Activated T-helper 17 cell treated with anti-CD3 and anti-CD28 coated beads, Interleukin-2, amount 50 U/mL, for 72 hours (primary cell): ENCODE measurements at regions not wholly inside any gene's neighbourhood (a gene's known extent, or its start where the extent isn't known, plus 50 kb on each side); places are given as distances from the start of the nearest gene placed in this dataset.

Experiments
- ATAC-seq: fragments of 150-1000 bp; cut with Tn5 transposase; replicated peaks from 2 replicates; pipeline ENCODE4 v1.10.0; 2021; ENCODE audit warnings: mild to moderate bottlenecking, moderate library complexity
- H3K27ac Mint-ChIP-seq: one replicate; pipeline ENCODE4 v1.8.0; 2022; ENCODE audit warnings: mixed read lengths
- H3K27me3 Mint-ChIP-seq: one replicate; pipeline ENCODE4 v1.8.0; 2022; ENCODE audit warnings: mixed read lengths
- H3K36me3 Mint-ChIP-seq: one replicate; pipeline ENCODE4 v1.8.0; 2022; ENCODE audit warnings: low read depth, mild to moderate bottlenecking, mixed read lengths
- H3K4me1 Mint-ChIP-seq: one replicate; pipeline ENCODE4 v1.8.0; 2022; ENCODE audit warnings: mixed read lengths
- H3K4me3 Mint-ChIP-seq: one replicate; pipeline ENCODE4 v1.8.0; 2022; ENCODE audit warnings: mild to moderate bottlenecking, mixed read lengths
- H3K9me3 Mint-ChIP-seq: one replicate; pipeline ENCODE4 v1.8.0; 2022; ENCODE audit warnings: mixed read lengths

DNA sequence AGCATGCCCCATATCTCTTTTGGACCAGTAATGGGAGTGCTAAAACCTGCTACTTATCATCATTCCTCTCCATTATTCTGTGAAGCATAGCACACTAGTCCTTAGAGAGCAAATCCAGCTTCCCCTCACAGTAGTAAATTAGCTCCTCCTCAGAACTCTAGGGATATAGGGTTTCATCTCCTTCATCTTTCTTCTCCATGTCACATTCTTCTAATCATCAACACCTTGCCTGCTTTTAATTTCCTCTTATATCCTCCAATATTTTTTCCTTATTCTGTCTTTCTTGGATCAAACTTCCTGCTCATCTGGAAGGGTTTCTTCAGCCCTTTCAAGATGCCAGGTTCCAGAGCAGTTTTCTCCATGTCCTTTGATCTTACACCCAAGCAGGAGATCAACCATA is 321.4 kb upstream of the ACVR2A start:
- Mint-ChIP-seq H3K4me3 (no peak overlapping the region), H3K4me1 (peaks cover 6% of the 10 kb centered on the region), H3K36me3 (no peaks in the 10 kb centered on the region), H3K9me3 (no peaks in the 10 kb centered on the region), H3K27me3 (no peaks in the 10 kb centered on the region), H3K27ac (no peak overlapping the region)
- no peak for ATAC-seq

DNA sequence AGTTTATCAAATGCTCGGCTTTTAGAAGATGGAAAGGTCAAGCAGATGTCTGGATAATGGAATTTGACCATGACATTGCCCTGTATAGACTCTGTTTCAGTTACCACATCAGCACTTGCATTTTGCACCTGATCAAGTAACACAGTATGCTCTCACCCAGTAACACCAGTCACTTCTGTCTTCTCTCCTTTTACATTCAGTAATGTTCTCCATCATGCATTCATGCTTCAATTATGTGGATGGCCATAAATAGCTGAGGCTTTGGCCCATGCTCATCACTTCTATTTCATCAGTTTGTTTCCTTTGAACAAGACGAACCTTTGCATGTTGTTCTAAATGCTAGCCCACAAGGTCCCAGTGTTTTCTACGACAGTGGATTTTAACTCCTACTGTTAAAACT is 322.9 kb upstream of the ACVR2A start:
- H3K27ac Mint-ChIP-seq: no peak overlapping the region
- no peak overlapping the region for H3K4me3 Mint-ChIP-seq
- no peak for ATAC-seq
- H3K4me1 Mint-ChIP-seq: peaks cover 6% of the 10 kb centered on the region
- H3K36me3 Mint-ChIP-seq: no peaks in the 10 kb centered on the region
- no peaks in the 10 kb centered on the region for H3K27me3 Mint-ChIP-seq
- no peaks in the 10 kb centered on the region for H3K9me3 Mint-ChIP-seq

DNA sequence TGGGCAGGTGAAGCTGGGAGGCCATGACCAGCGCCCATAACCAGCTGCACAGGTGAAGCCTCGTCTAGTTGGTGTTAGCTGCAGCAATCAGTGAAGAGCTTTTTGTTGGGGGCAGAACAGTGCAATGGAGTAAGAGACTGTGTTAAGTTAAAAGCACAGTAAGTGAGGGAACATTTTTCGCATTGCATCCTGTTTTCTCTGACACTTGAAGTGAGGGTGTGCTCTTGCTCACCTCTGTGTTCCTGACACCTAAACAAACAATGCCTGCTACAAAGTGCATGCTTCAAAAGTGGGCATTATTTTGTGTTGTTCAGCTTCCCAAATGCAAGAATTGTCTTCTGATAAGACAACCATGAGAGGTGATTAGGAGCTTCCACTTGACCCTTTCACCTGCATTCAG is 324.0 kb upstream of the ACVR2A start:
- H3K4me3 Mint-ChIP-seq: no peak overlapping the region
- no peaks in the 10 kb centered on the region for H3K36me3 Mint-ChIP-seq
- no peaks in the 10 kb centered on the region for H3K4me1 Mint-ChIP-seq
- no peaks in the 10 kb centered on the region for H3K9me3 Mint-ChIP-seq
- H3K27me3 Mint-ChIP-seq: no peaks in the 10 kb centered on the region
- no peak overlapping the region for H3K27ac Mint-ChIP-seq
- ATAC-seq: no peak

DNA sequence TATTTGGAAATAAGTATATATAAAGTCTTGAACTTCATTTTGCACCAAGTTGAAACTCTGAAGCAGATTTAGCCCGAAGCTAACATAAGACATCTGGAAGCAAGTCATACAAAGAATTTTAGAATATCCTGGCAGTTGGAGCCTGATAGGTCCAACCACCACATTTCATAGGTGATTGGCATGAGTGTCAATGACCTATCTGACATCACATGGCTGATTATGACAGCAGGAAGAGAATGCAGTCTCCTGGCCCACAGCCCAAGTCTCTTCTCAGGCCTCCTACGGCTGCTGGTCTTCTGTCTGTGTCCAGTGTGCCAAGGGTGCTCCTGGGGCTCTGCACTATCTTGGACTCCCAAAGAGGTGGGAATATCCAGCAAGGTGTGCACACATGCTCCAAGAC is 325.7 kb upstream of the ACVR2A start:
- Mint-ChIP-seq H3K36me3 (no peaks in the 10 kb centered on the region), H3K9me3 (no peaks in the 10 kb centered on the region), H3K27me3 (no peaks in the 10 kb centered on the region), H3K4me1 (no peaks in the 10 kb centered on the region), H3K4me3 (no peak overlapping the region), H3K27ac (no peak overlapping the region)
- no peak for ATAC-seq

DNA sequence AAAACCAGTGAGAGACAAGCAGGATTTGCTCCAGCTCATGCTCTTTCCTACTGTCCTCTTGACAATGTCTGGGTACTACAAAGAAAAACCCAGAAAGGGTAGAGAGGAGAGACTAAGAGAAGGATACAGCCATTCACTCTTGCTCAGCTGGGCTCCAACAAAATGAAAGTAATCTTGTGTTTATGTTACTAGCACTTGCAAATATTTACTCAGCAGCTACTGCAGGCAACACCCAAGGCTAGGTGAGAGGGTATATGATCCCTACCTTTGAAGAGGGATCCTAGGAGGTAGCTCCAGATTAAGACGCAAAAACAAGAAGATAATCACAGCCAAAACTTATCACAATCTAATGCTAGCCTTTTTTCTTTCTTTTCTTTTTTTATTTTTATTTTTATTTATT is 329.6 kb upstream of the ACVR2A start:
- Mint-ChIP-seq H3K27ac (no peak overlapping the region), H3K9me3 (no peaks in the 10 kb centered on the region), H3K4me3 (no peak overlapping the region), H3K4me1 (no peaks in the 10 kb centered on the region), H3K27me3 (no peaks in the 10 kb centered on the region), H3K36me3 (no peaks in the 10 kb centered on the region)
- ATAC-seq: no peak

DNA sequence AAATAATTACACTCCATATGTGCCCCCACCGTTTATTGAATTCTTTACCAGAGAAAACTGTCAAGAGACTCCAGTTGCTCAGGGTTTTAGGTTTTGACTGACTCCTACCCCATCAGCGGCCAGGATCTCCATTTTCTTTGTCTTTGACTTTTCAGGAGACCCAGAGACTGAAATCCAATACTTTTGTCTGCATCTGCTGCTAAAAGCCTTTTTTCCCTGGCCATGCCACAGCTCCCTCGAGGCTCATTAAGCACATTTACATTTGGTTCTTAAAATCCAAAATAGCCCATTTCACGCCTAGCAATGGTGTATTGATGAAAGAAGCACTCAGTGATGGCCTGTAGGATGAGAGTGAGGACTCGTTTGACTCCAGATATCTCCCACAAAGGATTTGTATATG is 332.6 kb upstream of the ACVR2A start:
- H3K9me3 Mint-ChIP-seq: no peaks in the 10 kb centered on the region
- no peaks in the 10 kb centered on the region for H3K36me3 Mint-ChIP-seq
- H3K4me1 Mint-ChIP-seq: no peaks in the 10 kb centered on the region
- no peaks in the 10 kb centered on the region for H3K27me3 Mint-ChIP-seq
- no peak for ATAC-seq
- H3K27ac Mint-ChIP-seq: no peak overlapping the region
- no peak overlapping the region for H3K4me3 Mint-ChIP-seq

DNA sequence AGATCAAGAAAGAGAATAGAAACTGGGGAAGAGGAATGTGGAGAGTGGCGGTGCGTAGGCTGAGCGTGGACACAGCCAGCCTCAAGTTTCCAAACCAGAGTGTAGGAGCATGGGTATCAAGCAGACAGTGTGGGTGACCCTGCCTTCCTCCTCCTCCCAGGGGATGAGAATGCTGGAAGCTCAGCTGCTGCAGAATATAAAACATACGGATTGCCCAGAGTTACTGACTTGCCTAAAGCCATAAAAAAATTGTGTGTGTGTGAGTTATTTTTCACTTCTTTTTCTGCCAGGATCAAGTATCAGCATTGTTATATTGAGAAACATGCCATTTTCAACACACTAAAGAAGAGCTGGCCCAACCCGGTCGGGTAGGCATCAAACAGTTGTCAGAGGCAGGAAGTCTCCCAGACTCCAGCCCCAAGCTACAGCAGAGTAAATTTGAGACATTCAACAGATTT is 333.3 kb upstream of the ACVR2A start:
- Mint-ChIP-seq H3K27me3 (no peaks in the 10 kb centered on the region), H3K4me3 (no peak overlapping the region), H3K27ac (no peak overlapping the region), H3K9me3 (no peaks in the 10 kb centered on the region), H3K36me3 (no peaks in the 10 kb centered on the region), H3K4me1 (no peaks in the 10 kb centered on the region)
- ATAC-seq: no peak

DNA sequence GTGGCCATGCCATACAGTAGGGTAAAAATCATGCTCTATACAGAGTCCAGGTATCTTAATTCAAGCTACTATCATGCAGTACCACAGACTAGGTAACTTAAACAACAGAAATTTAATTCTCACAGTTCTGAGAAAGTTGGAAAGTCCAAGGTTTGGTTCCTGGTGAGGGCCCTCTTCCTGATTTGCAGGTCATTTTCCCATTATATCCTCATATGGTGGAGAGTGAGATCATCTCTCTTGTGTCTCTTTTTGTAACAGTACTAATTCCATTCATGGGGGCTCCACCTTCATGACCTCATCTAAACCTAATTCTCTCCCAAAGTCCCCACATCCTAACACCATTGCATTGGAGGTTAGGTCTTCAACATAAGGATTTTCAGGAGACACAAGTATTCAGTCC is 335.0 kb upstream of the ACVR2A start:
- no peaks in the 10 kb centered on the region for H3K27me3 Mint-ChIP-seq
- H3K4me3 Mint-ChIP-seq: no peak overlapping the region
- no peak overlapping the region for H3K27ac Mint-ChIP-seq
- no peaks in the 10 kb centered on the region for H3K9me3 Mint-ChIP-seq
- H3K36me3 Mint-ChIP-seq: no peaks in the 10 kb centered on the region
- no peak for ATAC-seq
- no peaks in the 10 kb centered on the region for H3K4me1 Mint-ChIP-seq

DNA sequence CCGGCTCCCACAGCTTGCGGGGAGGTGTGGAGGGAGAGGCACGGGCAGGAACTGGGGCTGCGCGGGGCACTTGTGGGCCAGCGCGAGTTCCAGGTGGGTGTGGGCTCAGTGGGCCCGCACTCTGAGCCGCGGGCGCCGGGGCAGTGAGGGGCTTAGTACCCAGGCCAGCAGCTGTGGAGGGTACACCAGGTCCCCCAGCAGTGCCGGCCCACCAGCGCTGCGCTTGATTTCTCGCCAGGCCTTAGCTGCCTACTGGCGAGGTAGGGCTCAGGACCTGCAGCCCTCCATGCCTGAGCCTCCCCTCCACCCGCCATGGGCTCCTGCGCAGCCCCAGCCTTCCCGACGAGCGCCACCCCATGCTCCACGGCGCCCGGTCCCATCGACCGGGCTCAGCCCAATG is 337.9 kb upstream of the ACVR2A start:
- no peaks in the 10 kb centered on the region for H3K36me3 Mint-ChIP-seq
- no peaks in the 10 kb centered on the region for H3K9me3 Mint-ChIP-seq
- no peak for ATAC-seq
- H3K4me1 Mint-ChIP-seq: peaks cover 8% of the 10 kb centered on the region
- H3K27me3 Mint-ChIP-seq: no peaks in the 10 kb centered on the region
- no peak overlapping the region for H3K4me3 Mint-ChIP-seq
- no peak overlapping the region for H3K27ac Mint-ChIP-seq

DNA sequence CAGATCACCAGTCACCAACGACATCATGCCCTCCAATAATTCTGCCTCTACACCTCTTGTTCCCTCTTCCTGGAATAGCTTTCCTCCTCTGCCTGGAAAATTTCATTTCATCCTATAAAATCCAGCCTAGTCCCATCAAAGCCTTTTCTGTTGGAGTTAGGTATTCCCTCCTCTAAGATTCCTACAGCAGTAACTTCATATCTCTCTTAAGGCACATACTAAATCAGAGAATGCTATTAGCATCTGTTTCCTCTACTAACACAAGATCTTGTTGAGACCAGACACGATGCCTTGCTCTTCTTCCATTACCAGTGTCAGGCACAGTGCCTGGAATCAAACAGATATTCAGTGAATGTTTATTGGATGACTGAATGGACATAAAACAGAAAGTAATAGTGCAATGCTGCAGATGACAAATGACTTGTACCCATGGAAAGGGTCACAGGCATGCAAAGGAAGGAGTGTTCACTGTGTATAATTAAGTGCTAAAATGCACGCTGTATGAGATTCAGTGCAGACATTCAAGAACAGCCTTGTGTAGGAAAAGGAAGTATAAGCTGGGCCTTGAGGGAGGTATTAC is 342.0 kb upstream of the ACVR2A start:
- Mint-ChIP-seq H3K27ac (no peak overlapping the region), H3K4me3 (no peak overlapping the region), H3K4me1 (peaks cover 18% of the 10 kb centered on the region), H3K27me3 (no peaks in the 10 kb centered on the region), H3K9me3 (no peaks in the 10 kb centered on the region), H3K36me3 (no peaks in the 10 kb centered on the region)
- ATAC-seq: no peak

DNA sequence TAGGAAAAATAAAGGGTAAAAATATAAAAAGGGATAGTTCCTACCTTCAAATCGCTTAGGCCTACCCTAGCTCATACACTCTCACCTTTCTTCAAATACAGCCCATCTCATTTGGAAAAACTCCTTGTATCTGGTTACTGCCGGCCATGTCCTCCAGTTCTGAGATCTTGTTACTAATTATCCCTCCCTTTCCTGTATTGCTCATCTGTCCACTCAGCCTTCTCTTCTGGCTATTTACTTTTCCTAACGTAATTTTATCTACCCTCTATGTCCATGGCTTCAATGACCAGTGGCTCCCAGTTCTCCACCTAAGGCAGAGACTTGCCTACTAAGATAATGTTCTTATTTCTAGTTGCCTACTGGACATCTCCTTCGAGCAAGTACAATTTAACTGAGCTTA is 342.9 kb upstream of the ACVR2A start:
- Mint-ChIP-seq H3K27ac (no peak overlapping the region), H3K36me3 (no peaks in the 10 kb centered on the region), H3K9me3 (no peaks in the 10 kb centered on the region), H3K4me3 (no peak overlapping the region), H3K27me3 (no peaks in the 10 kb centered on the region), H3K4me1 (peaks cover 21% of the 10 kb centered on the region)
- no peak for ATAC-seq

DNA sequence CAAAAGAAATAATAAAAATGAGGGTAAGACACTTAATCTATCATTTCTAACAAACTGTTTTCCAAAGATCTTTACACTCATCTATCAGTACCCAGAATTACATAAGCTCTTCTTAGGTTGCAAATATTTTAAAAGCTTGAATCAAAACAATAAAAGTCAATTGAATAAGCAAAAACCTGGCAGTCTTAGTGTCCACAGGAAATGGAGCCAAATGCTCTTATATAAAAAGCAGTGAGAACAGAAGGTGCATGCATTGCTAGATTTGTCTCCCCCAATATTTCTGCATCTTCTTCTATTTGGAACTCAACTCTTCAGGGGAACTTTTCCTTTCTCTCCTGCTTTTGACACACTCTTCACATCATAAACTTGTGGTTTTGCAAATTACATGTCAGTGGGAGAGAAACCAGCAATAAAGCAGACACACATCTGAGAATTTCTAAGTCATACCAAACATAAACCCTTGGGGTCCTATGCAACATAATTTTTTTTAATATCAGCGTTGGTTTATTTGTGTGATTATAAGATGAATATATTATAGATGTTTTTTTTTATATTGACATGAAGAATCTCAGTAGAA is 343.9 kb upstream of the ACVR2A start:
- ATAC-seq: no peak
- Mint-ChIP-seq H3K4me1 (peaks cover 23% of the 10 kb centered on the region), H3K36me3 (no peaks in the 10 kb centered on the region), H3K27me3 (no peaks in the 10 kb centered on the region), H3K9me3 (no peaks in the 10 kb centered on the region), H3K4me3 (peak overlapping the region; percentile 62), H3K27ac (peak overlapping the region; percentile 79)

DNA sequence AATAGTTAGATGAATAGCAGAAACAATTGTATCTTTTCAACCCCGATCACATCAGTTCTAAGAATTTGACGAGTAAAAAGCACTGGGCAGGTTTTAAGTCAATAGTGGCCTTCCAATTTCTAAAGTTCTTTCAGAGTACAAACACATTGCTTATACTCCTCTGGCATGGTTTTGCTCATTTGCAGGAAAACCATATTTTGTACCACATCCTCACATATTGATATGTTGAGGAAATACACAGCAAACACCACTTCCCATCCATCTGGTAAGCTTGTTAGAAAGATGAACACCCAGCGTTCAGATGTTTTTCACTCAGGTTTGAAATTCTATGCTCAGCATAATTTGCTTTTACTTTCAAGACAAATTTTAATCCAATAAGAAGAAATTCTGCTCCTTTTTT is 344.6 kb upstream of the ACVR2A start:
- H3K4me1 Mint-ChIP-seq: peaks cover 23% of the 10 kb centered on the region
- peak; percentile 52 for ATAC-seq
- H3K4me3 Mint-ChIP-seq: peak overlapping the region; percentile 62
- H3K27ac Mint-ChIP-seq: peak overlapping the region; percentile 79
- no peaks in the 10 kb centered on the region for H3K9me3 Mint-ChIP-seq
- H3K27me3 Mint-ChIP-seq: no peaks in the 10 kb centered on the region
- no peaks in the 10 kb centered on the region for H3K36me3 Mint-ChIP-seq

DNA sequence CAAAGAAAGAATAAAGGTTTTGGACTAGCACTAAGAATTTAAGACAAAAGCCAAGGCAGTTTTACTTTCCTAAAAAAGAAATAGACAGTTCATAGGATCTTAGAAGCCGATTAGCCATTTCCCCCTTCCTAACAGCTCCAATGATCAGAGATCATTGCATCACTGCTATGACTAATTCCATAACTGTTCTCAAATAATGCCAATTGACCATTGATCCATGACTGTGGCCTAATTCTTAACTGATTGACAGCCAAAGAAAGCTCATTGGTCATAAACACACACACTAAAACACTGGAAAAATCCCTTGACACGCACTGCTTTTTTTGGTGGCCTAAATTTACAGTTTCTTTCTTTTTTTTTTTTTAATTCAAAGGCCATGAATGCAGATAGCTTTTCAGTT is 345.0 kb upstream of the ACVR2A start:
- H3K4me3 Mint-ChIP-seq: peak overlapping the region; percentile 62
- no peak for ATAC-seq
- H3K36me3 Mint-ChIP-seq: no peaks in the 10 kb centered on the region
- peaks cover 23% of the 10 kb centered on the region for H3K4me1 Mint-ChIP-seq
- H3K9me3 Mint-ChIP-seq: no peaks in the 10 kb centered on the region
- H3K27ac Mint-ChIP-seq: peak overlapping the region; percentile 79
- H3K27me3 Mint-ChIP-seq: no peaks in the 10 kb centered on the region

DNA sequence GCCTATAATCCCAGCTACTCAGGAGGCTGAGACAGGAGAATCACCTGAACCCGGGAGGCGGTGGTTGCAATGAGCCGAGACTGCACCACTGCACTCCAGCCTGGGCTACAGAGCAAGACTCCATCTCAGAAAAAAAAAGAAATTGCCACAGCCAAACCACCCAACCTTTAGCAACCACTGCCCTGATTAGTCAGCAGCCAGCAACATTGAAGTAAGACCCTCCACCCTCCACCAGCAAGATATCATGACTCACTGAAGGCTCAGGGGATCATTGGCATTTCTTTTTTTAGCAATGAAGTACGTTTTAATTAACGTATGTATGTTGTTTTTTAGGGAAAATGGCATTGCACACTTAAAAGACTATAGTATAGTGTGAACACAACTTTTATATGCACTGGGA is 349.1 kb upstream of the ACVR2A start:
- peaks cover 19% of the 10 kb centered on the region for H3K4me1 Mint-ChIP-seq
- no peaks in the 10 kb centered on the region for H3K36me3 Mint-ChIP-seq
- no peak overlapping the region for H3K4me3 Mint-ChIP-seq
- H3K27ac Mint-ChIP-seq: no peak overlapping the region
- H3K9me3 Mint-ChIP-seq: no peaks in the 10 kb centered on the region
- H3K27me3 Mint-ChIP-seq: no peaks in the 10 kb centered on the region
- no peak for ATAC-seq

DNA sequence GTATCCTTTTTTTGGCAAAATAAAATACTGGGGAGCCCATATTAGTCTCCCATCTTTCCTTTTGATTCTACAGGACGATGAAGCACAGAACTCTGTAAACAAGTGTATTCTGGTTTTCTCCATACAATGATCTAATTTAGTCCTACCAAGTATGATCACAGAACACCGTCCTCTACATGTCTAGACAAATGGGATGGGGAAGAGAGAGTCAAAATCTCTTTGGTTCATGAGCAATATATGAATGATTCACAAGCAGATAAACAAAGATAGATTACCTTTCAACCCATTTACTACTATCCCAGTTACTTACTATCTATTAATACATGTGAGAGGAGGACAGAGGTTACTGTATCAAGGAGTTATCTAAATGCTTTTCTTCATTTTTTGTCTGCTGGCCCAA is 352.4 kb upstream of the ACVR2A start:
- H3K4me1 Mint-ChIP-seq: peaks cover 16% of the 10 kb centered on the region
- ATAC-seq: no peak
- H3K9me3 Mint-ChIP-seq: no peaks in the 10 kb centered on the region
- H3K36me3 Mint-ChIP-seq: no peaks in the 10 kb centered on the region
- no peak overlapping the region for H3K27ac Mint-ChIP-seq
- H3K27me3 Mint-ChIP-seq: no peaks in the 10 kb centered on the region
- H3K4me3 Mint-ChIP-seq: no peak overlapping the region
